ENCODE measurements at regions not wholly inside any gene's neighbourhood (a gene's known extent, or its start where the extent isn't known, plus 50 kb on each side); places are given as distances from the start of the nearest gene placed in this dataset.

DNA sequence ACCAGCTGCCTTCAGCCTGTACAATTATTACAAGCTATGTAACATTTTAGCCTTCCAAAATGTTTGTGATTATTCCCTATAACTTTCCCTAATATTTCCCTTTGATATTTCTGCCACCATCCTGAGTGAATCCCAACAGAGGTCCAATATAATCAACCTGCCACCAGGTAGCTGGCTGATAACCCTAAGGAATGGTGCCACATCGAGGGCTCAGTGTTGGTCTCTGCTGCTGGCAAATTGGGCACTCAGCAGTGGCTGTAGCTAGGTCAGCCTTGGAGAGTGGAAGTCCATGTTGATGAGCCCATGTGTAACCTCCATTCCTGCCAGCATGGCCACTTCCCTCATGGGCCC, 121.2 kb downstream of the ZNF280B start:
- Histone ChIP-seq H3K27me3 (ENCODE audit: insufficient read depth, low read length, poor library complexity) (peaks cover 6% of the 10 kb centered on the region), H3K79me2 (ENCODE audit: control insufficient read depth, insufficient read depth, low read length) (no peaks in the 10 kb centered on the region), H3K79me1 (ENCODE audit: low read length) (no peaks in the 10 kb centered on the region), H2AK5ac (ENCODE audit: low read length) (no peak overlapping the region), H3K4me1 (ENCODE audit: control insufficient read depth, low read depth, low read length) (no peaks in the 10 kb centered on the region), H3K27ac (ENCODE audit: low read depth, low read length) (no peak overlapping the region), H3K36me3 (ENCODE audit: control insufficient read depth, insufficient read depth, low read length) (no peaks in the 10 kb centered on the region), H4K8ac (ENCODE audit: low read depth, low read length) (no peak overlapping the region), H2BK15ac (replicated peaks; ENCODE audit: low read depth) (no peak overlapping the region), H2BK120ac (ENCODE audit: low read depth, low read length) (no peak overlapping the region), H3K4me3 (ENCODE audit: low read length) (no peak overlapping the region), H3K18ac (ENCODE audit: low read length) (no peak overlapping the region), H4K5ac (ENCODE audit: low read length) (no peak overlapping the region), H3K4me2 (ENCODE audit: low read length) (no peak overlapping the region), H2BK5ac (ENCODE audit: low read length) (no peak overlapping the region), H3K9ac (ENCODE audit: low read length) (no peak overlapping the region), H3K4ac (ENCODE audit: low read depth, low read length) (no peak overlapping the region), H3K23ac (ENCODE audit: low read length) (no peak overlapping the region), H3K56ac (ENCODE audit: low read length) (no peak overlapping the region)
- no CpG with 5 or more reads among the region's 1 CpG for WGBS (ENCODE audit: extremely low coverage, insufficient coverage, low lambda C conversion rate)
- no peak for DNase-seq

DNA sequence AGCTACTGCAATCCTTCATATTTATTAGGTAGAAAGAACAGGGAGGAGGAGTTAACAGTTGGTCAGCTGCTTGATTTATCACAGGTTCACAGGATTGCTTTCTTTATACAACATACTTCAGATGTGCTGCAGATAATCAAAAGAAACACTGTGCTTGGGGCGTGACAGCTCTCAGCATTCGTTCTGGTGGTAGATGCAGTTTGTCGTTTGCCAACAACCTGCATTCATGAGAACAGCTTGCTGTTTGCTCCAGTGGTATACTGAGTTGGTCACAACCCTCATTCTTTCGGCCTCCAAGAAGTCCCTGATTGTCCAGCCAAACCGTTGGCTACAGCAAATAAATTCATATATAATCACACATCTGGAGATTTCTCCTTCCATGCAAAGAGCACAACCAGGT, 120.5 kb downstream of the ZNF280B start:
- no peak for DNase-seq
- H3K56ac ChIP-seq (ENCODE audit: low read length) = no peak overlapping the region
- no peak overlapping the region for H2BK15ac ChIP-seq (replicated peaks; ENCODE audit: low read depth)
- no peak overlapping the region for H2BK5ac ChIP-seq (ENCODE audit: low read length)
- no peaks in the 10 kb centered on the region for H3K79me1 ChIP-seq (ENCODE audit: low read length)
- H3K36me3 ChIP-seq (ENCODE audit: control insufficient read depth, insufficient read depth, low read length) = no peaks in the 10 kb centered on the region
- no peak overlapping the region for H2BK120ac ChIP-seq (ENCODE audit: low read depth, low read length)
- no peak overlapping the region for H4K8ac ChIP-seq (ENCODE audit: low read depth, low read length)
- no peak overlapping the region for H3K23ac ChIP-seq (ENCODE audit: low read length)
- H4K5ac ChIP-seq (ENCODE audit: low read length) = no peak overlapping the region
- no peak overlapping the region for H3K4me3 ChIP-seq (ENCODE audit: low read length)
- no CpG with 5 or more reads among the region's 5 CpGs for WGBS (ENCODE audit: extremely low coverage, insufficient coverage, low lambda C conversion rate)
- no peaks in the 10 kb centered on the region for H3K79me2 ChIP-seq (ENCODE audit: control insufficient read depth, insufficient read depth, low read length)
- H3K27me3 ChIP-seq (ENCODE audit: insufficient read depth, low read length, poor library complexity) = peaks cover 6% of the 10 kb centered on the region
- no peak overlapping the region for H3K18ac ChIP-seq (ENCODE audit: low read length)
- H3K4me1 ChIP-seq (ENCODE audit: control insufficient read depth, low read depth, low read length) = no peaks in the 10 kb centered on the region
- no peak overlapping the region for H2AK5ac ChIP-seq (ENCODE audit: low read length)
- H3K4ac ChIP-seq (ENCODE audit: low read depth, low read length) = no peak overlapping the region
- no peak overlapping the region for H3K9ac ChIP-seq (ENCODE audit: low read length)
- H3K4me2 ChIP-seq (ENCODE audit: low read length) = no peak overlapping the region
- H3K27ac ChIP-seq (ENCODE audit: low read depth, low read length) = no peak overlapping the region

DNA sequence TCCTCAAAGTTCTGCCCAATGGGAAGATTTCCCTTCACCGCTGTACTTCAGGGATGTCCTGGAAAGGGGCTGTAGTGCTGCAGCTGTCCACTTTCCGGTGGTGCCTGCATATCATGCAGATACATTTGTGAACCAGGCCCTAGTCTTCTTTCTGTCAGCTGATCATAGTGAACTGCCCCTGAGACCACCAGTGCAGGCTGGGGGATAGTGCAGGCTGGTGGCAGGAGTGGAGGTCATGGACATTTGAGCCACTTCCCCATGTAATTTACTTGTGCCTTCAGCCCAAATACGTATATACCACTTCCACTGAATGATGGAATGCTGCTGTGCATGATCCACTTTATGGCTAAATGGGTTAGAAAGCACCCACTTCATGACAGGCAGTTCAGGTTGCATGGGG, 120.0 kb downstream of the ZNF280B start:
- Histone ChIP-seq H2BK120ac (ENCODE audit: low read depth, low read length) (no peak overlapping the region), H4K5ac (ENCODE audit: low read length) (no peak overlapping the region), H4K8ac (ENCODE audit: low read depth, low read length) (no peak overlapping the region), H2BK5ac (ENCODE audit: low read length) (no peak overlapping the region), H3K23ac (ENCODE audit: low read length) (no peak overlapping the region), H3K4ac (ENCODE audit: low read depth, low read length) (no peak overlapping the region), H3K79me2 (ENCODE audit: control insufficient read depth, insufficient read depth, low read length) (no peaks in the 10 kb centered on the region), H3K36me3 (ENCODE audit: control insufficient read depth, insufficient read depth, low read length) (no peaks in the 10 kb centered on the region), H3K4me3 (ENCODE audit: low read length) (no peak overlapping the region), H3K18ac (ENCODE audit: low read length) (no peak overlapping the region), H3K79me1 (ENCODE audit: low read length) (no peaks in the 10 kb centered on the region), H3K56ac (ENCODE audit: low read length) (no peak overlapping the region), H3K27me3 (ENCODE audit: insufficient read depth, low read length, poor library complexity) (peaks cover 6% of the 10 kb centered on the region), H3K9ac (ENCODE audit: low read length) (no peak overlapping the region), H2BK15ac (replicated peaks; ENCODE audit: low read depth) (no peak overlapping the region), H3K4me1 (ENCODE audit: control insufficient read depth, low read depth, low read length) (no peaks in the 10 kb centered on the region), H3K4me2 (ENCODE audit: low read length) (no peak overlapping the region), H2AK5ac (ENCODE audit: low read length) (no peak overlapping the region), H3K27ac (ENCODE audit: low read depth, low read length) (no peak overlapping the region)
- no CpG with 5 or more reads among the region's 3 CpGs for WGBS (ENCODE audit: extremely low coverage, insufficient coverage, low lambda C conversion rate)
- no peak for DNase-seq

DNA sequence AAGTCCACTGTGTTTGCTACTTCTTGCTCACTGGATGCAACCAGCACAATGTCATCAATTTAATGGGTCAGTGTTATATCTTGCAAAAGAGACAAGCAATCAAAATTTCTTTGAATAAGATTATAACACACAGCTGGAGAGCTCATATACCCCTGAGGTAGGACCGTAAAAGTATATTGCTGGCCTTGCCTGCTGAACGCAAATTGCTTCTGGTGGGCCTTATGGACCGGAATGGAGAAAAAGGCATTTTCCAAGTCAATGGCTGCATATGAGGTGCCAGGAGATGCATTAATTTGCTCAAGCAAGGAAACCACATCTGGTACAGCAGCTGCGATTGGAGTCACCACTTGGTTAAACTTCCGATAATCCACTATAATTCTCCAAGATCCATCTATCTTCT, 119.1 kb downstream of the ZNF280B start:
- Histone ChIP-seq H3K36me3 (ENCODE audit: control insufficient read depth, insufficient read depth, low read length) (no peaks in the 10 kb centered on the region), H3K9ac (ENCODE audit: low read length) (no peak overlapping the region), H2BK15ac (replicated peaks; ENCODE audit: low read depth) (no peak overlapping the region), H2BK120ac (ENCODE audit: low read depth, low read length) (no peak overlapping the region), H3K4me1 (ENCODE audit: control insufficient read depth, low read depth, low read length) (no peaks in the 10 kb centered on the region), H2AK5ac (ENCODE audit: low read length) (no peak overlapping the region), H3K4me2 (ENCODE audit: low read length) (no peak overlapping the region), H4K5ac (ENCODE audit: low read length) (no peak overlapping the region), H3K79me1 (ENCODE audit: low read length) (no peaks in the 10 kb centered on the region), H3K18ac (ENCODE audit: low read length) (no peak overlapping the region), H3K79me2 (ENCODE audit: control insufficient read depth, insufficient read depth, low read length) (no peaks in the 10 kb centered on the region), H3K27ac (ENCODE audit: low read depth, low read length) (no peak overlapping the region), H3K56ac (ENCODE audit: low read length) (no peak overlapping the region), H3K23ac (ENCODE audit: low read length) (no peak overlapping the region), H3K4ac (ENCODE audit: low read depth, low read length) (no peak overlapping the region), H2BK5ac (ENCODE audit: low read length) (no peak overlapping the region), H4K8ac (ENCODE audit: low read depth, low read length) (no peak overlapping the region), H3K27me3 (ENCODE audit: insufficient read depth, low read length, poor library complexity) (peaks cover 6% of the 10 kb centered on the region), H3K4me3 (ENCODE audit: low read length) (no peak overlapping the region)
- no CpG with 5 or more reads among the region's 5 CpGs for whole genome bisulfite sequencing (ENCODE audit: extremely low coverage, insufficient coverage, low lambda C conversion rate)
- no peak for DNase-seq

DNA sequence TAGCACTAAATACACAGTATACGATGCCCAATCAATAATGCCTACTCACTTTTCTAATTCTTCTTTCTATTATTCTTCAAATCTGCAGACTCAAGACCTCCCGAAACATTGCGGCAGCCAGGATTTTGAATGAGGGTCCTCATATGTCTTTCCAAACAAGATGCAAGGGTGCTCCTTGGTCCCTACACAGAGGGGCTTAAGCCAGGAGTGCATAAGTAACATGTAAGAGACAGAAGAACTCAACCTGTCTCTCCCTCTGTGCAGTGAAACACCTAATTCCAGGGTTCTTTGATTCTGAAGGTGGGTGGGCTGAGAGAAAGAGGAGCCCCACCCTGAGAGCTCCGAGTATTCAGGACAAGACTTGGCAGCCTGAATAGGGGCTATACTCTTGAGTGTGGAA, 117.6 kb downstream of the ZNF280B start:
- no peak overlapping the region for H3K56ac ChIP-seq (ENCODE audit: low read length)
- no peak overlapping the region for H4K8ac ChIP-seq (ENCODE audit: low read depth, low read length)
- no CpG with 5 or more reads among the region's 4 CpGs for WGBS (ENCODE audit: extremely low coverage, insufficient coverage, low lambda C conversion rate)
- H3K23ac ChIP-seq (ENCODE audit: low read length) = no peak overlapping the region
- H3K79me1 ChIP-seq (ENCODE audit: low read length) = no peaks in the 10 kb centered on the region
- H3K9ac ChIP-seq (ENCODE audit: low read length) = no peak overlapping the region
- no peak overlapping the region for H3K4me3 ChIP-seq (ENCODE audit: low read length)
- H3K4me1 ChIP-seq (ENCODE audit: control insufficient read depth, low read depth, low read length) = no peaks in the 10 kb centered on the region
- no peak overlapping the region for H3K4me2 ChIP-seq (ENCODE audit: low read length)
- H2AK5ac ChIP-seq (ENCODE audit: low read length) = no peak overlapping the region
- no peaks in the 10 kb centered on the region for H3K79me2 ChIP-seq (ENCODE audit: control insufficient read depth, insufficient read depth, low read length)
- no peak overlapping the region for H3K27ac ChIP-seq (ENCODE audit: low read depth, low read length)
- no peak overlapping the region for H2BK5ac ChIP-seq (ENCODE audit: low read length)
- no peak overlapping the region for H2BK15ac ChIP-seq (replicated peaks; ENCODE audit: low read depth)
- no peak overlapping the region for H3K18ac ChIP-seq (ENCODE audit: low read length)
- H3K36me3 ChIP-seq (ENCODE audit: control insufficient read depth, insufficient read depth, low read length) = no peaks in the 10 kb centered on the region
- no peak overlapping the region for H4K5ac ChIP-seq (ENCODE audit: low read length)
- no peak overlapping the region for H2BK120ac ChIP-seq (ENCODE audit: low read depth, low read length)
- no peak for DNase-seq
- H3K4ac ChIP-seq (ENCODE audit: low read depth, low read length) = no peak overlapping the region
- peaks cover 6% of the 10 kb centered on the region for H3K27me3 ChIP-seq (ENCODE audit: insufficient read depth, low read length, poor library complexity)

DNA sequence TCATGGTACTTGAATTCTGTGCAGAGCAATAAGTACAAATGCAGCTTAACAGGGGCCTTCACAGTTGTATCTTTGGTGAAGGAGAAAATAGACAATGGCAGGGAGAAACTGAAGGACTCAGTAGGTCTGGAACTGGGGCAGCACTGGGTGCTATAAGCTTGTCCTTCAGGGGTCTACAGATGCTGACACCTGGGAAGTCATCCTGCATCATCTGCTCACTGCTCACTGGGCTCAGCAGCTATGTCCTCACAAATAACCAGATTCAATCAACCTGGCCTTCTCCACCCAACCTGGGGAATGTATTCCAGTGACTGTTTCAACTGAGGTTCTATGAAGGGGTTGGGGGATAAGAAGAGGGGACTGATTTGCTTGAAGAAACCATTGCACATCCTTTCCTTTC, 117.0 kb downstream of the ZNF280B start:
- no peaks in the 10 kb centered on the region for H3K4me1 ChIP-seq (ENCODE audit: control insufficient read depth, low read depth, low read length)
- no peak overlapping the region for H3K27ac ChIP-seq (ENCODE audit: low read depth, low read length)
- H3K4ac ChIP-seq (ENCODE audit: low read depth, low read length) = no peak overlapping the region

More for the DNA sequence above, 117.0 kb downstream of the ZNF280B start:
- Histone ChIP-seq H2BK5ac (ENCODE audit: low read length) (no peak overlapping the region), H2AK5ac (ENCODE audit: low read length) (no peak overlapping the region), H3K4me3 (ENCODE audit: low read length) (no peak overlapping the region), H3K79me1 (ENCODE audit: low read length) (no peaks in the 10 kb centered on the region), H2BK15ac (replicated peaks; ENCODE audit: low read depth) (no peak overlapping the region), H3K18ac (ENCODE audit: low read length) (no peak overlapping the region), H3K4me2 (ENCODE audit: low read length) (no peak overlapping the region), H3K79me2 (ENCODE audit: control insufficient read depth, insufficient read depth, low read length) (no peaks in the 10 kb centered on the region), H2BK120ac (ENCODE audit: low read depth, low read length) (no peak overlapping the region), H3K56ac (ENCODE audit: low read length) (no peak overlapping the region), H4K8ac (ENCODE audit: low read depth, low read length) (no peak overlapping the region), H3K23ac (ENCODE audit: low read length) (no peak overlapping the region), H3K27me3 (ENCODE audit: insufficient read depth, low read length, poor library complexity) (peaks cover 3% of the 10 kb centered on the region), H3K36me3 (ENCODE audit: control insufficient read depth, insufficient read depth, low read length) (no peaks in the 10 kb centered on the region), H4K5ac (ENCODE audit: low read length) (no peak overlapping the region), H3K9ac (ENCODE audit: low read length) (no peak overlapping the region)
- DNase-seq = no peak
